ENCODE measurements at regions not wholly inside any gene's neighbourhood (a gene's known extent, or its start where the extent isn't known, plus 50 kb on each side); places are given as distances from the start of the nearest gene placed in this dataset.

DNA sequence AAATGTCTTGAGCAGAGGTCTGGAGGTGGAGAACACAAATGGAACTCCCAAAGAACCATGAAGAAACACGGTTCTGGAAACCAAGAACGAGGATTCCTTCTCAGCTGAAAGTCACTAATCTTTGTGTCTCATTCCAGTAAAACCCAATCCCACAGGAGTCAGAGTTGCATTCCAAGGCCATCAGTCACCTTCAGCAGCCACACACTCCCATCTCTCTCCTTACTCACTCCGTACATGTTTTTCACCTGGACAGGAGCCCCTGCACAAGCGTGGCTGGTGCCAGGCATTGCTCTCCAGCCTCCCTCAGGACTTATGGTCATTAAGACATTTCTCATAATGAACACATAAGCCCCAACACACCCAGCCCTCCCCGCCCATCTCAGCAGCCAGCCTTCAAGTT, 175.4 kb upstream of the SIX2 start:
- TF ChIP-seq POLR2AphosphoS5 (IDR thresholded peaks at IDR 0.05) (no peak), EP300 (IDR thresholded peaks at IDR 0.05) (no peak), POLR2A (IDR thresholded peaks at IDR 0.05) (no peak)
- TF ChIP-seq, protein P1, sequence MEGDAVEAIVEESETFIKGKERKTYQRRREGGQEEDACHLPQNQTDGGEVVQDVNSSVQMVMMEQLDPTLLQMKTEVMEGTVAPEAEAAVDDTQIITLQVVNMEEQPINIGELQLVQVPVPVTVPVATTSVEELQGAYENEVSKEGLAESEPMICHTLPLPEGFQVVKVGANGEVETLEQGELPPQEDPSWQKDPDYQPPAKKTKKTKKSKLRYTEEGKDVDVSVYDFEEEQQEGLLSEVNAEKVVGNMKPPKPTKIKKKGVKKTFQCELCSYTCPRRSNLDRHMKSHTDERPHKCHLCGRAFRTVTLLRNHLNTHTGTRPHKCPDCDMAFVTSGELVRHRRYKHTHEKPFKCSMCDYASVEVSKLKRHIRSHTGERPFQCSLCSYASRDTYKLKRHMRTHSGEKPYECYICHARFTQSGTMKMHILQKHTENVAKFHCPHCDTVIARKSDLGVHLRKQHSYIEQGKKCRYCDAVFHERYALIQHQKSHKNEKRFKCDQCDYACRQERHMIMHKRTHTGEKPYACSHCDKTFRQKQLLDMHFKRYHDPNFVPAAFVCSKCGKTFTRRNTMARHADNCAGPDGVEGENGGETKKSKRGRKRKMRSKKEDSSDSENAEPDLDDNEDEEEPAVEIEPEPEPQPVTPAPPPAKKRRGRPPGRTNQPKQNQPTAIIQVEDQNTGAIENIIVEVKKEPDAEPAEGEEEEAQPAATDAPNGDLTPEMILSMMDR (IDR thresholded peaks at IDR 0.05) = no peak
- Histone ChIP-seq H3K9me3 (no peaks in the 10 kb centered on the region), H3K4me1 (no peaks in the 10 kb centered on the region), H3K27me3 (peaks cover 3% of the 10 kb centered on the region), H3K27ac (no peak overlapping the region), H3K4me3 (no peak overlapping the region), H3K36me3 (no peaks in the 10 kb centered on the region)
- no peak for DNase-seq (ENCODE audit: low spot score in 2 of 2)
- WGBS = 80% methylated on average over 5 of the region's 5 CpGs

DNA sequence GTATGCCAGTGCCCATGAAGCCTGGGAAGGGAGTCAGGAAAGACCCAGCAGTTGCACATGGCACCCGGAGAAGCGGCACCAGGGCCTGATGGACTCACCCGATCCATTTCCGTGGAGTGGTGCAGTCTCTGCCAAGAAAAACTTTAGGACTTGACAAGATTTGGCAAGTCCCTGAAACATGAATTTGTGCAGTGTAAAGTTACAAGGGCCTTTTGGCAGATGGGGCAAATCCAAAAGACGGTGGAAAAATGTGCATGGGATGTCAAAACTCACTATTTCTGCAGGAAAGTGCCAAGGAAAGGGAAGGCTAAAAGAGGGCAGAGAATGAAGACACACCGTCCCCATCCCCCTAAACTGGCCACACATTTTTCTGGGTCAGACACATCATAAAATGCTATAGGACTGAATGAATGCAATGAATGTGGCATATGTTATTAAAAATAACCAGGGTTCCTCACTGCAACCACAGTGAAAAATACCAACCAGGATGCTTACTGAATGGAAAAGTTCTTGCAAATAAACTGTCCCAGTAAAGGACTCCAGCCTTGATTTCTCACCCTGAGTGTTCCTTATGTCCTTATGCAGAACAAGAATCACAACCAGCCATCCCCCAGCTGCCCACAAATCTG, 173.5 kb upstream of the SIX2 start:
- WGBS = 36% methylated on average over 6 of the region's 6 CpGs
- Histone ChIP-seq H3K9me3 (no peaks in the 10 kb centered on the region), H3K27me3 (peaks cover 3% of the 10 kb centered on the region), H3K27ac (no peak overlapping the region), H3K36me3 (no peaks in the 10 kb centered on the region), H3K4me3 (no peak overlapping the region), H3K4me1 (no peaks in the 10 kb centered on the region)
- TF ChIP-seq POLR2A (IDR thresholded peaks at IDR 0.05) (no peak), EP300 (IDR thresholded peaks at IDR 0.05) (no peak), POLR2AphosphoS5 (IDR thresholded peaks at IDR 0.05) (no peak)
- TF ChIP-seq, protein P1 (IDR thresholded peaks at IDR 0.05) = no peak
- no peak for DNase-seq (ENCODE audit: low spot score in 2 of 2)

DNA sequence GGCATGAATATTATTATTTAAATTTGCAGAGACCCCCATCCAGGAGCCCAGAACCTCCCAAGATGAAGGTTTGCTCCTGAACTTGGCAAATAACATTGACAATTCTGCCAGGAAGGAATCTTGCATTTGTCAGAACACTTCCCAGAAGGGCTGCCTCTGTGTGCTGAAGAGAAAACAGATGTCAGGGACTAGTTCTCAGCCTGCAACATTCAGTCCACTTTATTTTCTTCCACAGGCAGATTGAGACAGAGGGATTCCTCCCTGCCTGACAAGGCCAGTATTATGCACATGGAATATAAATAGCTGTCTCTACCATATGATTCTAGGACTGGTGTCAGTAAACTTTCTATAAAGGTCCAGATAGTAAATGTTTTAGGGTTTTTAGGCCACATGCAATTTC, 171.5 kb upstream of the SIX2 start:
- no peak for DNase-seq (ENCODE audit: low spot score in 2 of 2)
- no peaks in the 10 kb centered on the region for H3K4me1 ChIP-seq
- no peak for TF ChIP-seq POLR2A (IDR thresholded peaks at IDR 0.05)
- TF ChIP-seq, protein P1 (IDR thresholded peaks at IDR 0.05) = no peak
- TF ChIP-seq POLR2AphosphoS5 (IDR thresholded peaks at IDR 0.05) = no peak
- no peak for TF ChIP-seq EP300 (IDR thresholded peaks at IDR 0.05)
- H3K36me3 ChIP-seq = no peaks in the 10 kb centered on the region
- H3K27ac ChIP-seq = no peak overlapping the region
- peaks cover 3% of the 10 kb centered on the region for H3K27me3 ChIP-seq
- no peaks in the 10 kb centered on the region for H3K9me3 ChIP-seq
- H3K4me3 ChIP-seq = no peak overlapping the region

DNA sequence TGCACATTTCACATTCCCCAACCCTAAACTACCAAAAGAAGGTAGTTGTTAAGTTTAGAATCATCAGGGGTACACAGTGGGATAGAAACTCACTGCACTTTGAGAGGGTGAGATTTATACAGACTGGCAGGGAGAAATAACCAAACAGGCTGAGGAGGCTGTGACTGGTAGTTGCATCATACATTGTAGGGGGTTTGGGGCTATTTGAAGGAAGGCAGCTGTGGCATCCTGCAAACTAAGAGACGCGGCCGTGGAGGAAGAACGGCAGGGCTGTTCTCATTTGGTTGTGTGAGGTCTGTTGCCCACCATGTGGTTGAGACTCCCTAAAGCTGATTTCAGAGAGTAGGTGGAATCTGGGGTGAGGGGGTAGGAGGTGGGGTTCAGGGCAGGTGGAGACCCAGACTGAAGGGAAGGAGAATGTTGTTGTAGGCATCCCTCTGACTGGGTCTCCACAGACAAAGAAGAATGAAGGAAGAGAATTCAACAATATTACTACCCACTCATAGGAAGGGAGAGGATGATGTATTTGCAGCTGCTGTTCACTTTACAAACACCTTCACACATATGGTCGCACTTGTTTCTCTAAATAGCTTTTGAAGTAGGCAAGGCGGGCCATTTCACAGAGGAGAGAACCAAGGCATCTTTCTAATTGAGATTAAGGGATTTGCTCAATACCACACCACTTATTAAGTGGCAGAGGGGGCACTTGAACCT, 170.9 kb upstream of the SIX2 start:
- DNase-seq (ENCODE audit: low spot score in 2 of 2) = no peak
- Histone ChIP-seq H3K27me3 (peaks cover 3% of the 10 kb centered on the region), H3K27ac (no peak overlapping the region), H3K36me3 (no peaks in the 10 kb centered on the region), H3K9me3 (no peaks in the 10 kb centered on the region), H3K4me3 (no peak overlapping the region), H3K4me1 (no peaks in the 10 kb centered on the region)
- TF ChIP-seq POLR2A (IDR thresholded peaks at IDR 0.05) = no peak
- TF ChIP-seq, protein P1 (IDR thresholded peaks at IDR 0.05) = no peak
- TF ChIP-seq POLR2AphosphoS5 (IDR thresholded peaks at IDR 0.05) = no peak
- WGBS = 78% methylated on average over 6 of the region's 6 CpGs

DNA sequence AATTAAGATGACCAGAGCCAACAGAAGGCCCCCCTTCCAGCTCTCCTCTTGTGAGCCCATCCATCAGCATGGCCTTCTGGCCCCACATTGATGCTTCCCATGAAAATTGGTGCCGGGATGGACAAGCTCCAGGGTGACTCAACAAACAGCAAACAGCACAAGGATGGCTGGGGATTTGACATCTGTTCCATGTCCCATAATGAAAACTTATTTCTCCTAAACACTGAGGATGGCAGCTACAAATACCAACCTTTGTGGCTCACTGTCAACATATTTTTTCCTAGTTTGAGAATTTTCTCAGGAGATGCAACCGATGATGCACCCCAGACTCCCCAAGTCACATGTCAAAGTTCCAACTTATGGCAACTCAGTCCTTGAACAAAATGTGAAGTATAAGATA, 169.6 kb upstream of the SIX2 start:
- H3K27ac ChIP-seq = no peak overlapping the region
- no peak for TF ChIP-seq POLR2AphosphoS5 (IDR thresholded peaks at IDR 0.05)
- no peak for TF ChIP-seq EP300 (IDR thresholded peaks at IDR 0.05)
- TF ChIP-seq, protein P1 (IDR thresholded peaks at IDR 0.05) = no peak
- TF ChIP-seq POLR2A (IDR thresholded peaks at IDR 0.05) = no peak

More for the DNA sequence above, 169.6 kb upstream of the SIX2 start:
- peaks cover 7% of the 10 kb centered on the region for H3K27me3 ChIP-seq
- H3K4me3 ChIP-seq = no peak overlapping the region
- no peaks in the 10 kb centered on the region for H3K36me3 ChIP-seq
- H3K9me3 ChIP-seq = no peaks in the 10 kb centered on the region
- no peaks in the 10 kb centered on the region for H3K4me1 ChIP-seq
- 89% methylated on average over 2 of the region's 2 CpGs for WGBS
- DNase-seq (ENCODE audit: low spot score in 2 of 2) = no peak

Data from suprapubic skin (tissue), 4 donors.